Midbrain (tissue), 1 donor: ENCODE measurements at regions not wholly inside any gene's neighbourhood (a gene's known extent, or its start where the extent isn't known, plus 50 kb on each side); places are given as distances from the start of the nearest gene placed in this dataset.
"Not testable (repeated sequence)": the region's sequence is repeated elsewhere in the genome, so short reads cannot be mapped to it uniquely, and the experiment has no call there.

ENCODE experiments used
- DNase-seq: peaks from one replicate; lab custom pipeline; 2025; lab: John Stamatoyannopoulos, UW

DNA sequence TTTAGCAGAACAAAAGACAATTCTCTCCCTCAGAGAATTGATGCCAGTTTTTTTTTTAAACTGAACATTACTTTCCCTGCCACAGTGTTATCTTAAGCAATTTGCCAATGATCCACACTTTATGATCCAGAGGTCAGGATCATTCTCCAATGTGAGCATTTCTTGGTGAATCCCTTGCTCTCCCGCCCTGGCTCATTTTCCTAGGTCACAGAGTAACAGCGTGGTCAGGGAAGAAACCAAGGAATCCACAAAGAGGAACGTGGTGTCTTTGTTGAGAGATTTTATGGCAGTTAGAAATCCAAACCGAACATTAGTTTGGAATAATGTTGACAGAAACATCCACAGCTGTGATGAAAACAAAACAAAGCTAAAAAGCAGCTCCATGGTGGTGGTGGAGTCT lies 250.3 kb downstream of the TTC32 start:
- no peak for DNase-seq

DNA sequence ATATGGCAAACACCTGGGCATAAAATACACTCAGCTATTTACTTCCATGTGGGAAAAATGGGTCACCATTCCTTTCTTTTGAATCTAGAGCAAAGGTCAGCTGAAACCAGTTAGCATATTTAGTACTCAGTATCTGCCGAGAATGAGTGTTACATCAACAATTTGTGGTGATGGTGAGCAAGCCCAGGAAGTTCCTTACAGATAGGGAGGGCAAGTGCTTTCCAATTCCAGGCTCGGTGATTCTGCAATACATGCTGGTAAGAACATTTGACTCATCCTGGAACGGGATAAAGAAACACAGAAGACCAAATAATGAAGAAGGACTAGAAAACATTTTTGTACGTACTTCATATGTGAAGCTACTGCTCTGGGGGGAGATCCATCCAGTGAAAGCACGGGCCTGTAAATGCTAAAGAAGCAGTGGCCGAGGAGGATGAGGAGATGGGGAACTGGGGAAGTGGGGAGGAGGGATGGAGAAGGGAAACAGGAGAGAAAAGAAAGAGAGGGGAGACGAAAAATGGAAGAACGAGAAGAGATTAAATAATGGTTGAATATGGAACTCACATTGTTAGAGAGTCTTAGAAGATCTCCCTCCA lies 251.9 kb downstream of the TTC32 start:
- DNase-seq: no peak

DNA sequence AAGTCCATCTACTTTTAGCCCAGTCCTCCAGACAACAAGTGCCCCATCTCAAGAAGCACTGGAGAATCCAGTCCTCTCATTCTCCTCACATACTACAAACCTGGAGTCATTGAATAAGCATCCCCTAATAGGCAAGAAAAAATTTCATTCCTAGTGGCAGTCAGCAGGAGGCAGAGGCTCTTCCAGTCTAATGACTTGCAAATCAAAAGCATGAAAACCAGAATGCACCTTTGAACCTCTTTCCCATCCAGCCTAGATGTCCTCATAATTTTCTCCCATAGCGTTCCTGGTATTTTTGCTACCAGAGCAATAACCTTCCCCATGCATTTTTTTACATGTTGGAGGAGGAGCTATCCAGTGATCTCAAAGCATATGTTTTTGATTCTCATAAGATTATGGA lies 252.6 kb downstream of the TTC32 start:
- no peak for DNase-seq

DNA sequence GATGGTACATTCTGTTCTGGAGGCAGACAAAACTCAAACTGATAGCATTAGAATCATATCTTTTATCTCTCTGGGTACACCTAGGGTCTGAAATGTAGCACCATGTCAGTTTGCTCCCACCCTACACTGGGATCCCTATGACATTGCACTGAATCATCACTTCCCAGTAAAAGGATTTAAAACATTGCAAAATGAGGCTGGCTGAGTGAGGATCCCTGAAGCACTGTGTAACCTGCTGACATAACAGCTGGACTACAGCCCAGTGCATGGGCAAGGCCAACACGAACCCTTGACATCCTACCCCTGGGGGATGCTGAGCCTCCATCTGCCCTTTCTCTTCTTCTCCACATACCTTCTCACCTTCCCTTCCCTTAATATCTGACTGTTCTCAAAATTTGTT lies 253.2 kb downstream of the TTC32 start:
- DNase-seq: no peak

DNA sequence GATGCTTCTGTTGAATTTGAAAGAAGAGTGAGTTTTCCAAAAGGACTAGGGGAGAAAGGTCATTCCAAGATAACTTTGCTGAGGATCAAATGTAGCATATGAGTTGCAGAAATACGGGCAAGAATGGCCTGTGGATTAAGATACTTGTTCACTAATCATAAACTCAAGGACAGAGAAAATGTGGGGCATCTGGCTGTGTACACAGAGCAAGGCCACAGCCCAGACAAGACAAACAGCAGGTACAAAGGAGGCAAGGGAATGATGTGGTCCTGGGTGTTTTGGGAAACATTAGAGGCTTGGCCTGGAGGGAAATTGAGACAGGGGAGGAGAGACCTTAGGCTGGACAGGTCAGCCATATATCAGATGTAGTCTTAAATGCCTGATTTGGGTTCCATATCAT lies 254.8 kb downstream of the TTC32 start:
- DNase-seq: no peak

DNA sequence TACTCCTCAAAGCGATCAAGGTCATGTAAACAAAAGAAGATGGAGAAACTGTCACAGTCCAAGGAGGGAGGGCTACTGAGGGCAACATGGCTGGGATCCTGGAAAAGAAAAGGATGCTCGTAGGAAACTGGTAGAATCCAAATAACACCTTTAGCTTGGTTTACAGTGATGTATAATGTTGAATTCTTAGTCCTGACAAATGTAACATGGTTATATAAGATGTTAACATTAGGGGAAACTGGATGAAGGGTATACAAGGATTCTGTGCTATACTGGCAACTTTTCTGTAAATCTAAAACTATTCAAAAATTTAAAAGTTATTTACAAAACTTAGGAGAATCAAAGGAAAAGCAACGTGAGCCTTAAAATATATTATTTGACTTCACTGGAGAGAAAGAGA lies 257.0 kb downstream of the TTC32 start:
- DNase-seq: no peak

DNA sequence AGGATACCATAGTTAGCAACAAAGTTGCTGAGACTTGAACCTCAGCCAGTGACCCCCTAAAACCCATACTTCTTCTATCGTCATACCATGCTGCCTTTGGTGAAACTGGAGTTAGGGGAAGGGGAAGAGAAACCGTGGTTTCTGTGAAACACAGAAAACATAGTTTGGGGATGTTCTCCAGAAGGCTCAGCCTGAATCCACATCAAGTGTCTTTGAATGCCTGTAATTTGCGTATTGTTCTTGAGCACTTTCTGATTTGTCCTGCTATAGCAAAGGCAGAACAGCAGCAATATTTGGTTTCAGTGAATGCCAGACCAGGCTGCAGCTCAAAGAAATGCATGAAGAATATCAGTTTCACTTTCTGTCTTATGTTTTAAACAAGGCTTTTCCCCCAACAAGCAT lies 258.7 kb downstream of the TTC32 start:
- DNase-seq: no peak

DNA sequence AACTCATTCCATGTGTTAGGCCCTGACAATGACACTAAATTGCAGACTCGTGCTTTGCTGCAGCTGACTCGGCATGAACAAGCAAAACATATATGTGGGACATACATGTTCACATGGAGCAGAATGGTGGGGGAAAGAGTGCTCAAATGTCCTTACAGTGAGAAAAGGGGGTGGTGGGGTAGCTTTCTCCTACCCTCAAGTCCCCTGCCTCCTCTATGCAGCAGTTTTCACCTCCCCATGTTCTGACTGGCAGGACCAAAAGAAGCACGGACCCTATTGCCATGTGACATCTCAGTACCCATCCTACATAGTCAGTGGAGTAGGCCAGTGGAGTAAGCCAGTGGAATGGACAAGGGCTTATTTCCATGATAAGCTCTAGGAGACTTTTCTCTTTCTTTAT lies 259.3 kb downstream of the TTC32 start:
- no peak for DNase-seq

DNA sequence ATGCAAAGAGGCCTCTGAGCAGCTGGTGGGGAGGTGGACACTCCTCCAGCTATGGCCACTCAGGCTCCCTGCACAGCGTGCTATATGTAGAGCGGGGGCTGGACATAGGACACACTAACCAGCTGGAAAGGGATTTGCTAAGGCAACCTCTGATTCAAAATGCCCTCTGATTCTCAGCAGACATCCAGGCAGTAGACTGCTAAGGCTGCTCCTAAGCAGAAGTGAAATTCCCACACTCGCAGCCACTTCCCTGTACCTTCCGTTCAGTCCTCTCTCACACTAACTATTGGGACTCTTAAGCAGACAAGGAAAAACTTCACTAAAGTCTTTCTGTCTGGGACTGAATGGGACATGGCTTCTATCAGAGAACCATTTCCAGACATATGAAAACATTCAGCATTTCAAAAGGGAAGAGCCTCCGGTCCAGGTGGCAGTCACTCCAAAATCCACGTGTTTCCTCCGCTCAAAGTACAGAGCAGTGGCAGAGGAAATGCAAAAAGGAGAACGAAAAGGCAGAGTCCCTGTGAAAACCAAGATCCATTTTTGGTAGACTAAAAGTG lies 265.8 kb downstream of the TTC32 start:
- DNase-seq: no peak

DNA sequence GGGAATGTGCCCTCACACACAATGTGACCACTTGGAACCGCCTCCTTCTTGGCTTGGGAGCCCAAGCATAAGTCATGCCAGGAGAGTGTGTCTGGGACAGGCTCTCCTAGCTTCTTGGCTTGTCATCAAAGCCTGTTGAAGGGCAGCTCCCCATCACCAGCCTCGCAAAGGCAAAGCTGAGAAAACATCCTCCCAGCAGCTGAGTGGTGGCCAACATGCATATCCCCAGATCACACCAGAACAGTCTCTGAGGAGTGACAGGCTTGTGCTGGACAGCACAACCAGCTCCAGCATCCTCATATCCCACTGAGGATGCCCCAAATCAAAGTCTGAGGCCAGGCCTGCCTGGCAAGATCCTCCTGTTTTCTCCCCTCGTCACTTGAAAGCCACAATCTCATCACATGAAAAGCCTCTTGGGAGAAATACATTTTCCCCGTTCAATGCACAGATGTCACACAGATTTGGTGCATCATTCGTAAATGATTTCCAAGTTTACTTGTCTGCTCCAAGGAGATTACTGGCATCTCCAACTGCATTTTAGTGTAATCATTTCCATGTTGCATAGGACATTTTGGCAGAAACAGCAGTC lies 269.3 kb downstream of the TTC32 start:
- peak; percentile 29 for DNase-seq

DNA sequence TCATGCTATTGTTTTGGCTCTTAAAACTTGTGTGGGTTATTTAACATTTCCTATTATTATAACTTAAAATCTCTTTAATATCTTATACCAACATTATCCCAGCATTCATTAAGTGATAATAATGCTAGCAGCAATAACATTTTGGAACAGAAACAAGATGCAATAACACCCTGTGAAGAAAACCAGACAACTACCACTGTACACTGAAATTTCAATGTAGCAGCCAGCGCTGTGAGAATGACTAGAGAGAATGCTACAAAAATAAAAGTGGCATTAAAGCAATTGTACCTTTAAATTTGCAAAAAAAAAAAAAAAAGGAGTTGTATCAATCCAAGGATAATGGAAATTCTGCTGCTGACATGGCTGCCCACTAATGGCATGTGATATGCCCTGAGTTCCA lies 269.9 kb downstream of the TTC32 start:
- no peak for DNase-seq

DNA sequence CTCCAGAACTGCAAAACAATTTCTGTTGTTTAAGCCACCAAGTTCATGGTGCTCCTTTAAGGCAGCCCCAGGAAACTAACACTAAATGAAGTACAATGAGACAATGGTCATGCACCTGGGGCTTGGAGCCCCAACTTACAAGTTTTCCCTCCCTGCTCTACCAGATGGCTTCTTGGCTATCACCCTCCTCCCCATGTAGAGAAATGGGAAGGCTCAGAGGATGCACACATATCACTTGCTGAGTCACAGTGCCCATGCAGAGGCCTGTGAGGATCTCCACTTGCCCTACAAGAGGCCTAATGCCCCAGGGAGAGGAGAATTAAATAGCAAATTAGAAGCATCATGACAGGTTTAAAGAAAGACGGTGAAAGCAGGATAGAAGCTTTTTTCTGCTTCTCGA lies 270.9 kb downstream of the TTC32 start:
- DNase-seq: no peak

DNA sequence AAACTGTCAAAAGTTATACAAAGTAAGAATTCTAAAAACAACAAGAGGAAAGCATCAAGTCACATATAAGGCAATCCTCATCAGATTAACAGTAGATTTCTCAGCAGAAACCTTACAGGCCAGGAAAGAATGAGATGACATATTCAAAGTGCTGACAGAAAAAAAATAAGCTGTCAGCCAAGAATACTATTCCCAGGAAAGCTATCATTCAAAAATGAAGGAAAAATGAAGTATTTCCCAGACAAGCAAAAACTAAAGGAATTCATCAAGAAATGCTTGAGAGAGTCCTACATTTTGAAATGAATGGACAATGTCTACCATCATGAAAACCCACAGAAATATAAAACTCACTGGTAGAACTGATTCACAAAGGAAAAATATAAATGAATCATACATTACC lies 268.9 kb upstream of the OSR1 start:
- DNase-seq: no peak

DNA sequence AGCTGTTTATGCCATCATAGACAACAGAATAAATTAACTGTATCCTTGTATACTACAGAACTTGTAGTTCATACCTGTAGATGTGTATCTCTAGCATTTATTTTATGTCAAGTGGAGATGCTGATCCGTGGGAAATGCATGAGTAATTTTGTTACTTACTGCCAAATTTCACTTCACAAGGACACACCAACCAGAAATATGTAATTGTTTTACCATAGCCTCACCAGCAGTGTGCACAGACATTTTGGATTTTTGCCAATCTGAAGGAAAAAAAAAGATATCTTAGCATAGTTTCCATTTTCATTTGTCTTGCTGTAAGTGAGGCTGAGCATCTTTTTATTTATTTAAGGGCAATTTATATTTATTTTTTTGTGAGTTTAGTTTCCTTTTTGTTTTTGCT lies 265.1 kb upstream of the OSR1 start:
- DNase-seq: no peak

DNA sequence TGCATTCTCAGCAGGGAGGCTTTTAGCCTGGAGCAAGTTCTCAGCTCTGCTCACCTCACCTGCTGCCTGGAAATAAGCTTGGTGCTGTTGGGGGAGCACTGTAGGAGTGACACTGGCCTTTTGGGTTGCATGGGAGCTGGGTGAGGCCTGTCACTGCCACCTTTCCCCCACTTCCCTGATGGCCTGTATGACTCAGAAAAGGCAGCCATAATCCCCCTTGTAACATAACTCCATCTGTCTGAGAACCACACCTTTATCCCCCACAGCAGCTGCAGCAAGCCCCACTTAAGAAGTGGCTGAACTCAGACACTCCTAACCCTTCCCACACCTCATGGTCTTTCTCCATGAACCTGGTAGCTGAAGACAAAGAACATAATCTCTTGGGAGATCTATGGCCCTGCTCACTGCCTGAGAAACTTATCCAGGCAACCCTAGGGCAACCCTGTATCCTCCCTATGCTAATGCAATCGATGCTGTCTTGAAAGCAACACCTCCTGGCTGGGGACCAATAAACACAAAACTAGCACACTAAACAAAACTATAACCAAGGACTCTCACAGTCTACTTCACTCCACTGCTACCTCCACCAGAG lies 258.9 kb upstream of the OSR1 start:
- DNase-seq: no peak

DNA sequence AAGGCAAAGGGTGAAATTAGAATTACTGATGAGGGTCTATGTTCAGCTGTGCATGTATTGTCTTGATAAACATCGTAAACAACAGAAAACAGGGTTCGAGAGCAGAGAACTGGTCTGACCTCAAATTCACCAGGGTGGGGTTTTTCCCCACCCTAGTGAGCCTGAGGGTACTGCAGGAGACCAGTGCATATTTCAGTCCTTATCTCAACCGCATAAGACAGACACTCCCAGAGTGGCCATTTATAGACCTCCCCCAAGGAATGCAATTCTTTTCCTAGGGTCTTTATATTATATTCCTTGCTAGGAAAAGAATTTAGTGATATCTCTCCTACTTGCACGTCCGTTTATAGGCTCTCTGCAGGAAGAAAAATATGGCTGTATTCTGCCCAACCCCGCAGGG lies 257.0 kb upstream of the OSR1 start:
- not testable (repeated sequence) for DNase-seq

DNA sequence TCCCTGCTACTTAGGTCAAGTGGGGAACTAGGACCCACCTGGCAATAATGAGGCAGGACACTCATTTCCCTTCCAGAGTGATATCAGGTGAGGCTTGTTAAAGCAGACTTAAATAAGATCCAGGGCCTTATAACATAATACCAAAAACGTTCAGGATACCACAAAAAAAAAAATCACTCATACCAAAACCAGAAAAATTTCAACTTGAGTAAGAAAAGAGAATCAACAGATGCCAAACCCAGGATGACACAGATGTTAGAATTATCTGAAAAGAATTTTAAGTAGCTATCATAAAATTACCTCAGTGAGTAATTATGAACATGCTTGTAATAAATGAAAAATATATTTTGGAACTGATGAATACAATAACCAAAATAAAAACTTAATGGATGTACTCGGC lies 255.6 kb upstream of the OSR1 start:
- no peak for DNase-seq

DNA sequence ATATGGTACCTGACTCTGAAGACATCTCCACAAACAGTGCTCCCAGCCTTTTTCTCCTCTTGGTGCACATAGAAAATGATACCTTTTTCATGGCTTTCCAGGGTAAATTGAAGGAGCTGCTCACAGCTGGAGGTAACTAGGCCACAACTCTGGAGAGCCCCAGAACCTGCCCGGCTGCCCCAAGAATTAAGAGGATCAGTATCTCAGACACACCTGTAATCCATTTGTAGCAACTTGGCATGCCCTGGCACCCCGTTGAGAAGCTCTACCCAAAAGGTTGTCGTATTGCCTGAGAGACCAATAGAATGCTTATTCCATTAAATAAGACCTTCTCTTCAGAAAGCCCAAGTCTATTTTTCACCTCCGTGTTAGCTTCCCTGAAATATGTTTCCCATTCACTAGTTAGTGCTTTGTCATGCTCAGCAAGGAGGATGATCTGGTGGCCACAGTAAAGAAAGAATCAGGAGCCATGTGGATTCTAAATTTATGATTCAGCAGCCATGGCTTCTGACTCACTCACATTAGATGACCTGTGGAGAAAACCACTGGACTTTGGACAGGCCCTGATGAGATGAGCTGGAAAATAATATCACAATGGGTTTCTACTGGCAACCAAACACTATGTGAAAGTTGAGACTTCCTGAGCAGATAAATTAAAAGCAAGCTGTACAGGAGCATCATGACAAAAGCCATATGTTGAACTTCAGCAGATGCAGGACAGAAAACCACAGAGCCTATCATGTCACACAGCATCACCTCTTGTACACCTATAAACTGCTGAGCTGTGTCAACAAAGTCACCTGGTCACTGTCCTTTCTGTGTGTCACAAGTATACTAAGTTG lies 253.3 kb upstream of the OSR1 start:
- DNase-seq: no peak

DNA sequence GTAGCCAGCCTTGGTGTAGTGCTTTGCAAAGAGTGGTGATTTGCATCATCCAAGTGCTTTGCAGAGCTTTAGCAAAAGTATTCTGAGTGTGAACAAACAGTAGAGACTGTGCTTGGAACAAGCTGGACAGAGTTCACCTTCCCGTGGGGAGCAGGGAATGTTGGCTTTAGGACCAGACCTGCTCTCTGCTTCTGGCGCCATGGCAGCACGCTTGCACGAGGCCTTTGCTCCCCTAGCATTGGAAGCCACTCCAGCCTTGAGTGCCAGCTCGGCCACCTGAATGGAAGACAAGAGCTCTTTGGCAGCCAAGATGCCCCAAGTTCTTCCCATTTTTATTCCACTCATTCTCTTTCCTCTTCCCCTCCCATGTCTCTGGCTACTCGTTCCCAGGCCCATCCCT lies 250.8 kb upstream of the OSR1 start:
- DNase-seq: no peak

DNA sequence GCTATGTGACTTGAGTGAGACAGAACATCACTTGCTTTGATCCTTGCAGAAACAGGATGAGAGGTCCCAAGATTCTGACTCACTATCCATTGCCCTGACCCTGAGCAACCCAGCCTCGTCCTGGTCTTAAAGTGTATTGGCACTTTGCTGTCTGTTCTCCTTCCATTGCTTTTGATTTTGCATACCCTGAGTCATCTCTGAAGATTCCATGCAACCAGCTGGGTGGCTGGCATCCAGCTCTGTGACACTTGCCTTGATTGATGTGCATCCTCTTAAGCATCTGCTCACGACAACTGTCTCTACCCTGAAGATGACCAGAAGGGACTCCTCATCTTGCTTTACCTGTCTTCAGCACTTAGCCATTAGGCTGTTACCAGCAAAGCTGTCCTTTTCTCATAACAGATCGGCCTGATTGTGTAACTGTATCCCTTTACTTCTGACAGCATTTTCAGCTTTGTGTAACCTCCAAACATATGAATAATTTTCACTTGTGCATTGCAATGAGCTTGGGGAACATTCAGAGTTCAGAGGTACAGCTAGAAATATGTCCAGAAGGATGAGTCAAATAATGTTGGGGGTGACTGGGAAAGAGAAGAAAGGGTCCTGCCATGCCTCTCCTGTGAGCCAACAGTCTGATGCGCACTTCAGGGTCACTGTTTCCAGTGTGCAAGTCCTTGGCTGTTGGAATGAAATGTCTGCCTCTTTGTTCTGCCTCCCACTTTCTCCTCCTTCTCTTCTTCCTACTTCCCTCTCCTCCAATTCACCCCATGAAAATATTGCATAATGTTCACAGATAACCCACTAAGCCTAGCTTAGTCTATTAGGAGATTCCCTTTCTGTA lies 249.7 kb upstream of the OSR1 start:
- DNase-seq: no peak

DNA sequence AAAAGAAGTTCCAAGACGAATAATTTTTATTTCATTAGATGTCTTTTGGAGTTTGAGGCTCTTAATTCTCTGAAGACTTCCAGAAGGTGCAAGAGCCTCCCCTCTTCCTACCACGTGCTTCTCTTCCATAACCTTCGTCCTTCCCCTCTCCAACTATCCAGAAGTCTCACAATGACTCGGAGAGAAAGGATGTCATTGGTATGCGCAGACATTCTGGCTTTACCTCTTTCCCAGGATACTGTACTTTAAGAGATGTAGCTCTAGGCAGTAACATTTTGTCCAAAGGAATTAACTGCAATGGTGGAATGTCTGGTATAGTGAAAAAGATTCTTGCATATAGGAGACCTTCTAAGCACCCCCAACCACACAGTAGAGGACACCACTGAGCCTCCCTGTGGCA lies 249.0 kb upstream of the OSR1 start:
- no peak for DNase-seq

DNA sequence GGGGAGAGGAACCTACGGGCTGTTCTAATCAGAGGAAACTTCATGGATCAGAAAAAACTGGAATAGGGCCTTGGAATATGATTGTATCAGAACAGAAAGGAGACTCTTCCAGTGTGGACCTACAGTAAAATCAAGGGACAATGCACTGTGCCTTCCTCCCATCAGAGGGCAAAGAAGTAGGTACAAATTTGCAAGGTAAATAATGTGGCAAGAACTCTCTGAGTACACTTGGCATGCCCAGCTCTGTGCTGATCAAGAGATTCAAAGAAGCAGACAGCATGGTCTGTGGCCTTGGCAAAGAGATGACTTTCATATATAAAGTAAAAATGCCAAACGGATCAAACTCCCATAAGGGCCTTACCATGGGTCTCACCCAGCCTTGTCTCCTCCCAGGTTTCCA lies 242.6 kb upstream of the OSR1 start:
- DNase-seq: no peak
